Neural progenitor cell (in vitro differentiated cells): ENCODE measurements at regions not wholly inside any gene's neighbourhood (a gene's known extent, or its start where the extent isn't known, plus 50 kb on each side); places are given as distances from the start of the nearest gene placed in this dataset.
A peak's percentile ranks its signal among the peaks of the same experiment; 100 is the strongest.

Experiments
- DNase-seq: peaks from one replicate; pipeline ENCODE4 v3.0.0-alpha.2; 2016; ENCODE audit warnings: low spot score
- H2AFZ ChIP-seq: fragments of 200-600 bp; sonication (generic); replicated peaks from 2 replicates; pipeline ENCODE4 v1.6.1; 2016; ENCODE audit warnings: antibody characterized with exemption
- H3F3A ChIP-seq: fragments of 200-600 bp; sonication (generic); 2 replicates; pipeline ENCODE4 v1.6.1; 2016; ENCODE audit warnings: antibody characterized with exemption, low read depth
- H3K27ac ChIP-seq: fragments of 200-600 bp; sonication (generic); 2 replicates; pipeline ENCODE4 v1.5.1; 2016; ENCODE audit warnings: mild to moderate bottlenecking
- H3K27me3 ChIP-seq: fragments of 200-600 bp; sonication (generic); 2 replicates; pipeline ENCODE4 v1.6.1; 2016; ENCODE audit warnings: mild to moderate bottlenecking, moderate library complexity
- H3K36me3 ChIP-seq: fragments of 200-600 bp; sonication (generic); 2 replicates; pipeline ENCODE4 v1.5.1; 2016
- H3K4me1 ChIP-seq: fragments of 200-600 bp; sonication (generic); 2 replicates; pipeline ENCODE4 v1.6.1; 2016; ENCODE audit warnings: mixed run types
- H3K4me2 ChIP-seq: fragments of 200-600 bp; sonication (generic); 2 replicates; pipeline ENCODE4 v1.6.1; 2016
- H3K4me3 ChIP-seq: fragments of 200-600 bp; sonication (generic); 2 replicates; pipeline ENCODE4 v1.5.1; 2016
- H3K79me2 ChIP-seq: fragments of 200-600 bp; sonication (generic); 2 replicates; pipeline ENCODE4 v1.6.1; 2016; ENCODE audit warnings: low read depth
- H3K9ac ChIP-seq: fragments of 200-600 bp; sonication (generic); 2 replicates; pipeline ENCODE4 v1.6.1; 2016
- H3K9me3 ChIP-seq: fragments of 200-600 bp; sonication (generic); 2 replicates; pipeline ENCODE4 v1.5.1; 2016; ENCODE audit warnings: low read depth
- H4K20me1 ChIP-seq: fragments of 200-600 bp; sonication (generic); 2 replicates; pipeline ENCODE4 v1.6.1; 2016; ENCODE audit warnings: low read depth
- H3K27ac Mint-ChIP-seq: 3 replicates; pipeline ENCODE4 v1.8.0; 2021; ENCODE audit warnings: mixed read lengths
- H3K27me3 Mint-ChIP-seq: 2 replicates; pipeline ENCODE4 v1.8.0; 2022; ENCODE audit warnings: low read depth, mild to moderate bottlenecking, inconsistent platforms, moderate library complexity, mixed read lengths; ENCODE audit not compliant: insufficient read depth
- H3K36me3 Mint-ChIP-seq: 3 replicates; pipeline ENCODE4 v1.8.0; 2021; ENCODE audit warnings: mixed read lengths
- H3K4me1 Mint-ChIP-seq: 3 replicates; pipeline ENCODE4 v1.8.0; 2021; ENCODE audit warnings: mixed read lengths
- H3K4me3 Mint-ChIP-seq: 3 replicates; pipeline ENCODE4 v1.8.0; 2021; ENCODE audit warnings: mild to moderate bottlenecking, moderate library complexity, mixed read lengths
- H3K9me3 Mint-ChIP-seq: 3 replicates; pipeline ENCODE4 v1.8.0; 2020; ENCODE audit warnings: mixed read lengths
- EZH2 ChIP-seq: fragments of 200-600 bp; sonication (generic); IDR thresholded peaks from 2 replicates; pipeline ENCODE4 v1.6.1; 2017; ENCODE audit warnings: antibody characterized with exemption, mild to moderate bottlenecking, moderate library complexity
- EZH2phosphoT487 ChIP-seq: fragments of 200-600 bp; sonication (generic); IDR thresholded peaks from 2 replicates; pipeline ENCODE4 v1.6.1; 2017; ENCODE audit warnings: antibody characterized with exemption
- TF ChIP-seq, protein P1 (sequence below): fragments of 200-600 bp; sonication (generic); IDR thresholded peaks from 2 replicates; pipeline ENCODE4 v1.5.1; 2017; ENCODE audit warnings: antibody characterized with exemption, mild to moderate bottlenecking

DNA sequence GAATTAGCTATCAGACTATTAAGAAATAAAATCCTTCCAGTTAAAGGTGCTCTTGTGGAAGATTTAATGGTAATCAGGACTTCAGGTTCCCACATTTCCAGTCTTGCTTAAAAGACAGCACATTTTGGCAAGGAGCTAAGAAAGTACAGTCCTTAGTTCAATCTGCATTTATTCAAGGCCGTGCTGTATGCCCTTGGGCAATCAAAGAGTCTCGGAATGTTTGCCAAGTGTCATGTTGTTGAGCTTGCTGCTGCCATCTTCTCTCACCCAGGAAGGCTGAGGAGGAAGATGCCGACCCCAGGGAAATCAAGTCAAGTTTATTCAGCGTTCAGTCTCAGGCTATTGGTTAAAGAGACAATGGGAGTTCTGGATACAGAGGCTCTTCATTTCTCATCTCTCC lies 388.1 kb upstream of the IGFBP7 start:
- H3K9me3 Mint-ChIP-seq: peaks cover 4% of the 10 kb centered on the region
- peaks cover 6% of the 10 kb centered on the region for H3K27me3 Mint-ChIP-seq
- Histone ChIP-seq H3K36me3 (no peaks in the 10 kb centered on the region), H3F3A (no peaks in the 10 kb centered on the region), H3K27me3 (no peaks in the 10 kb centered on the region), H3K79me2 (no peaks in the 10 kb centered on the region), H2AFZ (no peak overlapping the region), H3K4me3 (no peak overlapping the region), H3K9me3 (no peaks in the 10 kb centered on the region), H3K27ac (no peak overlapping the region), H3K9ac (no peak overlapping the region), H3K4me1 (no peaks in the 10 kb centered on the region), H4K20me1 (no peaks in the 10 kb centered on the region), H3K4me2 (no peak overlapping the region)
- TF ChIP-seq EZH2 (no peak), EZH2phosphoT487 (no peak)
- TF ChIP-seq, protein P1, sequence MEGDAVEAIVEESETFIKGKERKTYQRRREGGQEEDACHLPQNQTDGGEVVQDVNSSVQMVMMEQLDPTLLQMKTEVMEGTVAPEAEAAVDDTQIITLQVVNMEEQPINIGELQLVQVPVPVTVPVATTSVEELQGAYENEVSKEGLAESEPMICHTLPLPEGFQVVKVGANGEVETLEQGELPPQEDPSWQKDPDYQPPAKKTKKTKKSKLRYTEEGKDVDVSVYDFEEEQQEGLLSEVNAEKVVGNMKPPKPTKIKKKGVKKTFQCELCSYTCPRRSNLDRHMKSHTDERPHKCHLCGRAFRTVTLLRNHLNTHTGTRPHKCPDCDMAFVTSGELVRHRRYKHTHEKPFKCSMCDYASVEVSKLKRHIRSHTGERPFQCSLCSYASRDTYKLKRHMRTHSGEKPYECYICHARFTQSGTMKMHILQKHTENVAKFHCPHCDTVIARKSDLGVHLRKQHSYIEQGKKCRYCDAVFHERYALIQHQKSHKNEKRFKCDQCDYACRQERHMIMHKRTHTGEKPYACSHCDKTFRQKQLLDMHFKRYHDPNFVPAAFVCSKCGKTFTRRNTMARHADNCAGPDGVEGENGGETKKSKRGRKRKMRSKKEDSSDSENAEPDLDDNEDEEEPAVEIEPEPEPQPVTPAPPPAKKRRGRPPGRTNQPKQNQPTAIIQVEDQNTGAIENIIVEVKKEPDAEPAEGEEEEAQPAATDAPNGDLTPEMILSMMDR: no peak
- H3K4me1 Mint-ChIP-seq: peaks cover 60% of the 10 kb centered on the region
- no peak for DNase-seq
- H3K36me3 Mint-ChIP-seq: peaks cover 1% of the 10 kb centered on the region
- H3K27ac Mint-ChIP-seq: peak overlapping the region; percentile 1
- no peak overlapping the region for H3K4me3 Mint-ChIP-seq

DNA sequence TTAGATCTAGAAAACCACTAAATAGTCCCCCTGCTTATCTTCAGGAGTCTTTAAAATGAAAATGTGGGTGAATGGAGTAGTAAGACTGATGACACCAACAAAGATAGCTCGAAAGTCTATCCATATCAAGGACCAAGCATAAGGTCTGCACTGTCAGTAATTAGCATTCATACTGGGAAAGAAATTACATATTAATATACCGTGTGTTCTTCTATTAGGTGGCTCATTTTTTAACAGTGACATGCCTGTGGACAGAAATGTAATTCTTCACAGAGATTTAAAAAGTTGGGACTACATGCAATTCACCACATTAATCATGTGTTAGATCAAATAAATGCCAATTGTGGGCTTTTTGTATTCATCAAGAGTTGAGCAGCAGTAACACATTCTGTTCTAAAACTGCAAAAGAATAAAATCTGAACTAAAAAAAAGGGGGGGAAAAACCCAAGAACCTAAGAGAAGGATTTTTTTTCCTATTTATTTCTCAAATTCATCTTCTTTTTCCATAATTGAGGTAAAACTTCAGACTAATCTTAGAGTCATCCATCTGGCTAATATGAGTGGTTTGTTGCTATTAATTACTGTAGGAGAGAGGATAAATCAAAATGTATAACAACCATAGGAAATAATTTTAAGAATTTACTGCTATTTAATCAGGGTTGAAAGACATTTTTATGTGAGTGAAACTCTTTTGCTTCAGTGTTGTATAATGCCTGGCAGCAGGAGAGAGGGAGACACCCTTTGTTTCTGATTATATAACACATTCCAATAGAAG lies 386.7 kb upstream of the IGFBP7 start:
- peaks cover 1% of the 10 kb centered on the region for H3K36me3 Mint-ChIP-seq
- peaks cover 47% of the 10 kb centered on the region for H3K4me1 Mint-ChIP-seq
- Histone ChIP-seq H3K9me3 (no peaks in the 10 kb centered on the region), H3K9ac (no peak overlapping the region), H3K36me3 (no peaks in the 10 kb centered on the region), H3K4me3 (no peak overlapping the region), H3K79me2 (no peaks in the 10 kb centered on the region), H4K20me1 (no peaks in the 10 kb centered on the region), H3K27ac (no peak overlapping the region), H3F3A (no peaks in the 10 kb centered on the region), H2AFZ (no peak overlapping the region), H3K4me1 (no peaks in the 10 kb centered on the region), H3K4me2 (no peak overlapping the region), H3K27me3 (no peaks in the 10 kb centered on the region)
- peaks cover 9% of the 10 kb centered on the region for H3K27me3 Mint-ChIP-seq
- H3K9me3 Mint-ChIP-seq: peaks cover 4% of the 10 kb centered on the region
- no peak for DNase-seq
- TF ChIP-seq EZH2 (no peak), EZH2phosphoT487 (no peak)
- TF ChIP-seq, protein P1: no peak
- peak overlapping the region; percentile 92 for H3K27ac Mint-ChIP-seq
- H3K4me3 Mint-ChIP-seq: no peak overlapping the region

DNA sequence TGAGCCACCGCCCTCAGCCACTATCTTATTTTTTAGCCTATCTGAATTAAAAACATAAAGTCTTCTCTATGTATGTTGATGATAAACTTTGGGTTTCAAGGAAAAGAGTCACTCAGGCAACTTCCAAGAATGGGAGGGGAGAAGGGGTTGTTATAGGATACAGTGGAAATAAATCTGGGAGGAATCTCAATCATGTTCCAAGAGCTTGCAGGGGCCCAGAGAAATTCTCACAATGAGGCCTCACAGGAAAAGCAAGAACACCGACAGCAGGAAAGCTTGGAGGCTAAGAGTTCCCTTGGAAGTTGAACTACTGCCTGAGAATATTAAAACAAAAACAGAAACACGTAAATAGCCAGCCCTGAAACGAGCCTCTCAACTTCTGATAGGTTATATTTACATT lies 384.6 kb upstream of the IGFBP7 start:
- no peak overlapping the region for H3K4me3 Mint-ChIP-seq
- Histone ChIP-seq H3K27ac (no peak overlapping the region), H3K9me3 (no peaks in the 10 kb centered on the region), H3K27me3 (no peaks in the 10 kb centered on the region), H3K4me1 (no peaks in the 10 kb centered on the region), H3K4me3 (no peak overlapping the region), H3F3A (no peaks in the 10 kb centered on the region), H4K20me1 (no peaks in the 10 kb centered on the region), H3K9ac (no peak overlapping the region), H3K79me2 (no peaks in the 10 kb centered on the region), H3K4me2 (no peak overlapping the region), H3K36me3 (no peaks in the 10 kb centered on the region), H2AFZ (no peak overlapping the region)
- H3K27me3 Mint-ChIP-seq: peaks cover 5% of the 10 kb centered on the region
- peaks cover 3% of the 10 kb centered on the region for H3K9me3 Mint-ChIP-seq
- no peaks in the 10 kb centered on the region for H3K36me3 Mint-ChIP-seq
- no peak for DNase-seq
- TF ChIP-seq EZH2phosphoT487 (no peak), EZH2 (no peak)
- H3K27ac Mint-ChIP-seq: peak overlapping the region; percentile 52
- H3K4me1 Mint-ChIP-seq: peaks cover 47% of the 10 kb centered on the region

DNA sequence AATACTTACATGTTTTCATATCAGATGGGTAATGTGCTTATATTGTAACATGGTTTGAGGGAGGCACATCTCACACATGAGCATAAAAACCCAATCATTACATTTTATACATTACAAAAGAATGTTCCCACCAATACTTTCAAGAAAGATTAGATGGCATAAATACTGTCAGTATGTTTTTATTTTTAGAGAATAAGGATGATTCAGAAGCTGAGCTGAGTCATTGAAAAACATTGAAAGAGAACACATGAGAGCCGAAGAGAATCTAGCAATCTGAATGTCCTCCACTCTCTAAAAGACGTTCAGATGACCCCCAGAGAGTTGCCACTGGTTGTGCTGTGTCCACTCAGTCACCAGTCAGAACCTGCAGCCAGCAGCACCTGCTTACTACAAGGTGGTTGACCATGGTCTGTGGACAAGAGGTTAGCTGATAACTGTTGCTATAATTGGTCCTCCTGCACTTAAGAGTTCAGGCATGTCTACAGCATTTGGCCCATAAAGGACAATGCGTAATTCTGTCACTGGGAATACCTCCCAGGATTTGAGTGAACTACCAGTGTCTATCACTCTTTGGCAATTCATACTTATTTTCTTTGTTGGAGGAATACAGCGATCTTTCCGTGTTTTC lies 382.2 kb upstream of the IGFBP7 start:
- Histone ChIP-seq H3K4me2 (no peak overlapping the region), H3F3A (no peaks in the 10 kb centered on the region), H3K9me3 (no peaks in the 10 kb centered on the region), H4K20me1 (no peaks in the 10 kb centered on the region), H2AFZ (no peak overlapping the region), H3K9ac (no peak overlapping the region), H3K4me3 (no peak overlapping the region), H3K79me2 (no peaks in the 10 kb centered on the region), H3K36me3 (no peaks in the 10 kb centered on the region), H3K27ac (no peak overlapping the region), H3K27me3 (no peaks in the 10 kb centered on the region), H3K4me1 (no peaks in the 10 kb centered on the region)
- Mint-ChIP-seq H3K27me3 (peaks cover 3% of the 10 kb centered on the region), H3K4me3 (no peak overlapping the region), H3K4me1 (peaks cover 33% of the 10 kb centered on the region), H3K9me3 (no peaks in the 10 kb centered on the region), H3K27ac (no peak overlapping the region), H3K36me3 (no peaks in the 10 kb centered on the region)
- TF ChIP-seq EZH2phosphoT487 (no peak), EZH2 (no peak)
- TF ChIP-seq, protein P1: no peak
- no peak for DNase-seq
